ENCODE measurements at regions not wholly inside any gene's neighbourhood (a gene's known extent, or its start where the extent isn't known, plus 50 kb on each side); places are given as distances from the start of the nearest gene placed in this dataset.

DNA sequence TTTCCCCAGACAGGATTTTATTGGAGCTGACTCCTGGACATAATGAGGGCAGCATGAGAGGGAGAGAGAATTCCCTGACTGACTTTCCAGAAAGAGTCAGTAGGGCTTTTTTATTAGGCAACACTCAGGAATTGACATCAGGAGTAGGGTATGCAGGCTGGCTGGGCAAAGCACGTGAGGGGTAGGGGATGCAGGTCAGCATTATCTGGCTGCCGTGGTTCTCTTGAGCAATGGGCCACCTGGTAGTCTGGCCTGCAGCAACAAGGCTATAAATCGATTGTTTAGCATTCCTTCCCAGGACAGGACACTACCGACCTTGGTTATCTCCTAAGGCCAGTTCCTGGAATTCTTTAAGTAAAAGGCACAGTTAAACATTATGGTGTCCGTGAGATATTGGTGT lies 160.8 kb upstream of the AGAP1 start:
- Histone ChIP-seq H3K4me2 (ENCODE audit: low read depth, low read length) (no peak overlapping the region), H3K9ac (ENCODE audit: low read length) (no peak overlapping the region), H3K4me1 (ENCODE audit: low read length) (peaks cover 10% of the 10 kb centered on the region), H3K79me2 (ENCODE audit: low read length) (no peaks in the 10 kb centered on the region), H3K27me3 (replicated peaks; ENCODE audit: insufficient read depth, low read length) (no peaks in the 10 kb centered on the region), H2AFZ (ENCODE audit: low read length) (no peak overlapping the region), H3K27ac (ENCODE audit: low read length) (no peak overlapping the region), H4K20me1 (ENCODE audit: insufficient read depth, low read length) (no peaks in the 10 kb centered on the region), H3K9me2 (replicated peaks; ENCODE audit: insufficient read depth, low read length) (no peaks in the 10 kb centered on the region), H3K36me3 (replicated peaks; ENCODE audit: insufficient read depth, low read length) (no peaks in the 10 kb centered on the region), H3F3A (ENCODE audit: insufficient read depth, low read length) (no peaks in the 10 kb centered on the region), H3K4me3 (ENCODE audit: low read length) (no peak overlapping the region), H3K9me3 (replicated peaks; ENCODE audit: insufficient read depth, low read length) (no peaks in the 10 kb centered on the region)
- TF ChIP-seq EZH2 (optimal IDR thresholded peaks at IDR 0.05; ENCODE audit: low read depth, low read length), result no peak
- TF ChIP-seq EZH2phosphoT487 (IDR thresholded peaks at IDR 0.05; ENCODE audit: low read length), result no peak
- TF ChIP-seq, protein P1, sequence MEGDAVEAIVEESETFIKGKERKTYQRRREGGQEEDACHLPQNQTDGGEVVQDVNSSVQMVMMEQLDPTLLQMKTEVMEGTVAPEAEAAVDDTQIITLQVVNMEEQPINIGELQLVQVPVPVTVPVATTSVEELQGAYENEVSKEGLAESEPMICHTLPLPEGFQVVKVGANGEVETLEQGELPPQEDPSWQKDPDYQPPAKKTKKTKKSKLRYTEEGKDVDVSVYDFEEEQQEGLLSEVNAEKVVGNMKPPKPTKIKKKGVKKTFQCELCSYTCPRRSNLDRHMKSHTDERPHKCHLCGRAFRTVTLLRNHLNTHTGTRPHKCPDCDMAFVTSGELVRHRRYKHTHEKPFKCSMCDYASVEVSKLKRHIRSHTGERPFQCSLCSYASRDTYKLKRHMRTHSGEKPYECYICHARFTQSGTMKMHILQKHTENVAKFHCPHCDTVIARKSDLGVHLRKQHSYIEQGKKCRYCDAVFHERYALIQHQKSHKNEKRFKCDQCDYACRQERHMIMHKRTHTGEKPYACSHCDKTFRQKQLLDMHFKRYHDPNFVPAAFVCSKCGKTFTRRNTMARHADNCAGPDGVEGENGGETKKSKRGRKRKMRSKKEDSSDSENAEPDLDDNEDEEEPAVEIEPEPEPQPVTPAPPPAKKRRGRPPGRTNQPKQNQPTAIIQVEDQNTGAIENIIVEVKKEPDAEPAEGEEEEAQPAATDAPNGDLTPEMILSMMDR (IDR thresholded peaks at IDR 0.05; ENCODE audit: low read length), result no peak
- no peak for DNase-seq

DNA sequence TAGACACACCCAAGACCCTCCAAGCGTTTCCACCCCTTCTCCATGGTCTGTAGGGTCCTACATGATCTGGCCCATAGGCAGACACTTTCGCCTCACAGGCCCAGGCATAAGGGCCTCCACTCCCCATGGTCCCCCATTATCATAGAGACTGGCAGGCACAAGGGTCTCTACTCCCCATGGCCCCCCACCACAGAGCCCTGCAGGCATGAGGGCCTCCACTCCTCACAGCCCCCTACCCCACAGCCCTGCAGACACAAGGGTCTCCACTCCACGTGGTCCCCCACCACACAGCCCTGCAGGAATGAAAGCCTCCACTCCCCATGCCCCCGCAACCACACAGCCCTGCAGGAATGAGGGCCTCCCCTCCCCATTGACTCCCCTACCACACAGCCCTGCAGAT lies 159.7 kb upstream of the AGAP1 start:
- Histone ChIP-seq H3K27ac (ENCODE audit: low read length) (no peak overlapping the region), H3F3A (ENCODE audit: insufficient read depth, low read length) (no peaks in the 10 kb centered on the region), H3K9ac (ENCODE audit: low read length) (no peak overlapping the region), H3K9me3 (replicated peaks; ENCODE audit: insufficient read depth, low read length) (no peaks in the 10 kb centered on the region), H3K36me3 (replicated peaks; ENCODE audit: insufficient read depth, low read length) (no peaks in the 10 kb centered on the region), H3K27me3 (replicated peaks; ENCODE audit: insufficient read depth, low read length) (no peaks in the 10 kb centered on the region), H3K79me2 (ENCODE audit: low read length) (no peaks in the 10 kb centered on the region), H2AFZ (ENCODE audit: low read length) (no peak overlapping the region), H3K9me2 (replicated peaks; ENCODE audit: insufficient read depth, low read length) (no peaks in the 10 kb centered on the region), H4K20me1 (ENCODE audit: insufficient read depth, low read length) (no peaks in the 10 kb centered on the region), H3K4me3 (ENCODE audit: low read length) (no peak overlapping the region), H3K4me1 (ENCODE audit: low read length) (peaks cover 1% of the 10 kb centered on the region), H3K4me2 (ENCODE audit: low read depth, low read length) (no peak overlapping the region)
- TF ChIP-seq EZH2phosphoT487 (IDR thresholded peaks at IDR 0.05; ENCODE audit: low read length) (no peak), EZH2 (optimal IDR thresholded peaks at IDR 0.05; ENCODE audit: low read depth, low read length) (no peak)
- TF ChIP-seq, protein P1 (IDR thresholded peaks at IDR 0.05; ENCODE audit: low read length), result no peak
- DNase-seq, result no peak

DNA sequence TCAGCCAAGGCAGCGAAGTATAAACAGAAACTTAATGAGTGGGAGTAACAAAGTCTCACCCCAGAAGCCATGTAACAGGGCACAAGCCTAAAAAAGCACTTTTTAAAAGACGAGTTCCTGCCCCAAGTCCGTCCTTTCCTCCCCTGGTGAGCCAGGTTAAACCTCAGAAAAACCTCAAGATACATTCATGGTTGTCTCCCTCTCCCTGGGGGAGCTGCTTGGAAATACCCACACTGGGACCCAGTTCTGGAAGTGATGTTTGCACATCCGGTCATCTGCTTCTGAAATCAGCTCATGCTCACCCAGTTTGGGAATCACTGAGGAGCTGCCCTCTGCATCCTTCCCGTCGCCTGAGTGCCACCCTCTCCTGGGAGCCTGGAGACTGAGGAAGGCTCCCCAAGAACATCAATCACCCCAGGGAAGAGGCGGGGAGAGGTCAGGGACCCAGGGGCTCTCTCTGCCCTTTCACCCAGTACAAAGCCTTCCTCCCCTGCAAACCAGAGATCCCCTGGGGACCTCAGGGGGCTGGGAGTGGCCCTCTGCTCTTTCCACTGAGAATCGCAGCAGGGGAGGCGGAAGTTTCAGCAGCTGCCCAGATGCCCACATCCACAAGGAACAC lies 150.6 kb upstream of the AGAP1 start:
- no peaks in the 10 kb centered on the region for H3K36me3 ChIP-seq (replicated peaks; ENCODE audit: insufficient read depth, low read length)
- no peaks in the 10 kb centered on the region for H4K20me1 ChIP-seq (ENCODE audit: insufficient read depth, low read length)
- no peak for DNase-seq
- no peak overlapping the region for H3K27ac ChIP-seq (ENCODE audit: low read length)
- H3K4me1 ChIP-seq (ENCODE audit: low read length), result no peaks in the 10 kb centered on the region
- H3K9me3 ChIP-seq (replicated peaks; ENCODE audit: insufficient read depth, low read length), result no peaks in the 10 kb centered on the region
- H3K9ac ChIP-seq (ENCODE audit: low read length), result no peak overlapping the region
- H3K4me3 ChIP-seq (ENCODE audit: low read length), result no peak overlapping the region
- H3K79me2 ChIP-seq (ENCODE audit: low read length), result no peaks in the 10 kb centered on the region
- TF ChIP-seq, protein P1 (IDR thresholded peaks at IDR 0.05; ENCODE audit: low read length), result no peak
- TF ChIP-seq EZH2 (optimal IDR thresholded peaks at IDR 0.05; ENCODE audit: low read depth, low read length), result no peak
- no peak for TF ChIP-seq EZH2phosphoT487 (IDR thresholded peaks at IDR 0.05; ENCODE audit: low read length)
- H3F3A ChIP-seq (ENCODE audit: insufficient read depth, low read length), result no peaks in the 10 kb centered on the region
- no peak overlapping the region for H3K4me2 ChIP-seq (ENCODE audit: low read depth, low read length)
- H2AFZ ChIP-seq (ENCODE audit: low read length), result no peak overlapping the region
- H3K27me3 ChIP-seq (replicated peaks; ENCODE audit: insufficient read depth, low read length), result no peaks in the 10 kb centered on the region
- no peaks in the 10 kb centered on the region for H3K9me2 ChIP-seq (replicated peaks; ENCODE audit: insufficient read depth, low read length)

Data from MM.1S (cell line).